SIG-M5 (cell line): ENCODE measurements at regions not wholly inside any gene's neighbourhood (a gene's known extent, or its start where the extent isn't known, plus 50 kb on each side); places are given as distances from the start of the nearest gene placed in this dataset.
A peak's percentile ranks its signal among the peaks of the same experiment; 100 is the strongest.
"Not testable (repeated sequence)": the region's sequence is repeated elsewhere in the genome, so short reads cannot be mapped to it uniquely, and the experiment has no call there.

Source experiments
- DNase-seq: peaks from one replicate; lab custom pipeline; 2025; lab: John Stamatoyannopoulos, UW

DNA sequence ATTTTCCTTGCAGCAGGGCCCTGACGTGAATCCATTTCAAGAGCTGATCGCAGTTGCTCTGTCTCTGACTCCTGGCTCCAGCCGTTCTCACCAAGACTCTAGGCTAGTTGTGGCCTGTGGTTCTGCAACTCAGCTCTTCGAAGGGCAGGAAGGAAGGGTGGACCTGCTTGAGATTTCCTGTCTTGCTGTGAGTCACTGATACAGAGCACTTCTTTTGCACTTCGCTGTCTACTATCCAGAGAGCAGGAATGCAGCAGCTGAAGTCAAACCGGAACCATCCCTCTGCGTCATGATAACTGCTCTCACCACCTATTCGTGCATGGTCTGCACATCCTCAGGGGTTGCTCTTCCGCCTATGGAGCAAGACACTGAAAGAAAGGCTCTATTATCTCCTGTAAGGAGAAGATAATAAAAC is 59.7 kb downstream of the RAP2B start:
- DNase-seq: peak; percentile 93

DNA sequence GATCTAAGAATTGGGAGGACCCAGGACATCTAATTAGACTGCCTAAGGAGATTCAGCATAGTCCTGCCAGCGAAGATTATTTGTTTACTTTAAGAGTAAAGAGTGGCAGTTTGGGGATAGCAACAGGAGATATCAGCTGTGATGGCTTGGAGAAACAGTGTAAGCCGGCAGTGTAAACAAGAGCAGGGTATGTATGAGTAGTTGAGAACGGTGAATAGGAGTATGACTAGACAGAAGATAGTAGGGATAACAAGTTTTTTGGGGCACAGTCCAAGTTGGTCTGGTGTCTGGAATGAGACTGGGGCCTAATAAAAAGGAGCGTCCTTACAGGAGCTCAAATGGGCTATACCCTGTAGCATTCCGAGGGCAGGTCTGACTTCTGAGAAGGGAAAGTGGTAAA is 64.9 kb downstream of the RAP2B start:
- not testable (repeated sequence) for DNase-seq

DNA sequence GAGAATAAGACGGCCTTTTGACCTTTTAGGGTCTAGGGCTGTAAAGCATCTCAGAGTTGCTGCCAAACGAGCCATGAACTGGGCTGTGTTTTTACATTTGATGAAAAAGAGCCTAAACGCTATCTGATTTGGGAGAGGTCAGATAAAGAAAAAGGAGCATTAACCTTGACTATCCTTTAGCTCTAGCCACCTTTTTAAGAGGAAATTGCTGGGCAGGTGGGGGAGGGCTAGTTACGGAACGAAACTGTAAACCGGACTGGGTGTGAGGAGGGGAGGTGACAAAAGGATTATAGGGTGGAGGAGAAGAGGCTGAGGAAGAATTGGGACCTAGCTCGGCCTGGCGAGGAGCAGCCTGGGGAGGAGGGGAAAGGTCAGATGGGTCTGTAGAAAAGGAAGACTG is 68.4 kb downstream of the RAP2B start:
- not testable (repeated sequence) for DNase-seq

- DNase-seq: not testable (repeated sequence)
Measured at GRCh38 chr3:153231245-153231644, 69.2 kb downstream of the RAP2B start.

GRCh38 chr3:153232050-153232752 is 70.2 kb downstream of the RAP2B start:
- DNase-seq: not testable (repeated sequence)

GRCh38 chr3:153232851-153233271 is 70.8 kb downstream of the RAP2B start:
- DNase-seq: no peak

DNA sequence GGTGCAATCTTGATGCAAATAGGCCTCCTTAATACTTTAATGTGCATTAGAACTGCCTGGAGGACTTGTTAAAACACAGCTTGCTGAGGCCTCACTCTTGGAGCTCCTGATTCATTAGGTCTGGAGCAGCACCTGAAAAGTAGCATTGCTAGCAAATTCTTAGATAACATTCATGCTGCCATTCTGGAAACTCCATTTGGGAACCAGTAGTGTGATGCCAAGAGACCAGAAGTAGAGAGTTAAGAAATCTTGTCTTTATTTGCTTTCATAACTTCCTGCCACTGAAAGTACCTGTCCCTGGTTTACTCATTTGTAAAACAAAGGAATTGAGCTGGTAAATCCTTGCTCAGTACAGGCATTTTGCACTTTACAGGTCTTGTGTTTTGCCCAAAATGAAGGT is 72.0 kb downstream of the RAP2B start:
- DNase-seq: no peak

DNA sequence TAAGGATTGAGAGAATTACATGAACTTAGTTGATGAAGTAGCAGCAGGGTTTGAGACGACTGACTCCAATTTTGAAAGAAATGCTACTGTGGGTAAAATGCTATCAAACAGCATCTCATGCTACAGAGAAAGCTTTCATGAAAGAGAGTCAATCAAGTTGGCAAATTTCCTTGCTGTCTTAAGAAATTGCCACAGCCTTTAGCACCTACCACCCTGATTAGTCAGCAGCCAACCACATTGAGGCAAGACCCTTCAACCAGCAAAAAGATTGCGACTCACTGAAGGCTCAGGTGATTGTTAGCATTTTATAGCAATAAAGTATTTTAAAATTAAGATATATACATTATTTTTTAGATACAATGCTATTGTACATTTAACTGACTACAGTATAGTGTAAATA is 80.9 kb downstream of the RAP2B start:
- DNase-seq: peak; percentile 14

DNA sequence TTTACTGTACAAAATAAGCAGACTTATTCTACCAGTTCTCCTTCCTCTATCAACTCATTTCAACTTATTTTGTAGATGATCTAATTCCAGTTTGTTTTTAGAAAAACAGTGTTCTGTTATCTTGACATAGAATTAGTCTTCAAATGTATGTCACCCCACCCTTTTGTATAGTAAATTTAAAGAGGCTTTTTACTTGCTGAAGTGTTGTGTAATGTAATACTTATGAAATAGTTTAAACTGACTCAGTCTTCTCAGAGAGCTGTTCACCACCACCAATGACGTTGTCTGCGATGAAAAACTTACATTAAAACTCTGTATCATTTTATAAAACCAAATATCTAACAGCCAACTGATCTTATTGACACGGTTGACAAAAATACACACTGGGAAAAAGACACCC is 82.9 kb downstream of the RAP2B start:
- no peak for DNase-seq

DNA sequence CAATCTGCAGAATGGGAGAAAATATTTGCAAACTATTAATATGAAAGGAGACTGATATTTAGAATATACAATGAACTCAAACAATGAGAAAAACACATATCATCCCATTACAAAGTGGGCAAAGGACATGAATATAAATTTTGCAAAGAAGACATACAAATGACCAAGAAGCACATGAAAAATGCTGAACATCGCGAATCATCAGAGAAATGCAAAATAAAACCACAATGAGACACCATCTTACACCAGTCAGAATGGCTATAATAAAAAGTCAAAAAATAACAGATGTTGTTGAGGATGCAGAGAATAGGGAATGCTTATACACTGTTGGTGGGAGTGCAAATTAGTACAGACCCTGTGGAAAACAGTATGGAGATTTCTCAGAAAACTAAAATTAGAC is 83.6 kb downstream of the RAP2B start:
- DNase-seq: no peak

DNA sequence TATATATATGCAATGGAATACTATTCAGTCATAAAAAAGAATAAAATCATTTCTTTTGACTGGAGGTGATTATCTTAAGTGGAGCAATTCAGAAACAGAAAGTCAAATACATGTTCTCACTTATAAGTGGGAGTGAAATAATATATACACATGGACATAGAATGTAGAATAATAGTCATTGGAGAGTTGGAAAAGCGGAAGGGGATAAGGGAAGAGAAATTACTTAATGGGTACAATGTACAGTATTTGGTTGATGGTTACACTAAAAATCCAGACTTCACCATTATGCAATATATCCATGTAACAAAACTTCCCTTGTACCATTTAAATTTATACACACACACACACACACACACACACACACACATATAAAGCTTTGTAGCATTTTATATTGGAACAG is 84.3 kb downstream of the RAP2B start:
- DNase-seq: no peak

GRCh38 chr3:153246806-153247205 is 84.8 kb downstream of the RAP2B start:
- no peak for DNase-seq

DNA sequence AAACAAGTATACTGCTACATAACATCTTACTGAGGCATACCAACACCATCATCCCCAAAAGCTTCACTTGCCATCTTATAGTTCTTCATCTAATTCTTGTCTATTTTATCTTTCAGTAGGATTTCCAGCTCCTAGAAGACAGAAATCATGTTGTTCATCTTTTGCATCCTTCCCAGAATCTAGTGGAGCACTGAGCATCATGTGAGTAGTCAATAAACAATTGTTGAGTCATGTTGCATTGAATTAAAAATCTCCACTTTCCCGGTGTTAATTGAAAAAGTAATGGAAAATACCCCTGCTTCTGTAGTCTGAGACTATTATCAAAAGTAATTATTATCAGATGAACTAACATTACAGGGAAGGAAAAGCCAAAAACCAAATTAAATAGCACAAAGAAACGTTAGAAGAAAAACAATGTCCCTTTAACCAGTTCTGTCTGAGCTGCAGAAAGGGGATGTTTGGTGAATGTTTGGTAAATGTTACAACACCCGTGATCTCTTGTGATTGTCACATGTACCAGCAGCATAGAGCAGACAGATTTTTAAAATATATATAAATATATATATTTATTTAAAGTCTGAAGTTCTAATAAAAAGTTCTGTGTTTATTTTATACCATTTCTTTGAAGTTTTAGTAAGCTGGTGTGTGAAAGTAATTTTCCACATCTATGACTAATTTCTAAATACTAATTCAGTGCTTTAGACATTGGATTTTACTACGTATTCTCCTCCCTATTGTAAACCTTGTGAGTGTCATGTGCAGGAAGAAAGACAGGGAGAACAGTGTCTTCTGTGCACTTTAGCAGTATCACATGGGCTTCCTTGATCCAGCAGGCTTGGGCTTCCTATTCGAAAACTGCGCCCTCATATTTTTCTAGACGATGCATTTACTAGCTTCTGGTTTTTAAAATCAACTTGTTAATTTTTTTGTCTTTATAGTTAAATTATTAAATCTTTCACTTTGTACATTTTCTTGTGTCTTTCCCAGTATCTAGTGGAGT is 85.6 kb downstream of the RAP2B start:
- DNase-seq: no peak

DNA sequence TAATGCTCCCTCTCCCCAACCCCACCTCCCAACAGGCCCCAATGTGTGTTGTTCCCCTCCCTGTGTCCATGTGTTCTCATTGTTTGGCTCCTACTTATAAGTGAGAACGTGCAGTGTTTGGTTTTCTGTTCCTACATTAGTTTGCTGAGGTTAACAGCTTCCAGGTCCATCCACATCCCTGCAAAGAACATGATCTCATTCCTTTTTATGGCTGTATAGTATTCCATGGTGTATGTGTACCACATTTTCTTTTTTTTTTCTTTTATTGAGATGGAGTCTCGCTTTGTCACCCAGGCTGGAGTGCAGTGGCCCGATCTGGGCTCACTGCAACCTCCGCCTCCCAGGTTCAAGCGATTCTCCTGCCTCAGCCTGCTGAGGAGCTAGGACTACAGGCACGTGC is 86.8 kb downstream of the RAP2B start:
- not testable (repeated sequence) for DNase-seq

- DNase-seq: no peak
Measured at GRCh38 chr3:153249906-153250305, 87.9 kb downstream of the RAP2B start.

DNA sequence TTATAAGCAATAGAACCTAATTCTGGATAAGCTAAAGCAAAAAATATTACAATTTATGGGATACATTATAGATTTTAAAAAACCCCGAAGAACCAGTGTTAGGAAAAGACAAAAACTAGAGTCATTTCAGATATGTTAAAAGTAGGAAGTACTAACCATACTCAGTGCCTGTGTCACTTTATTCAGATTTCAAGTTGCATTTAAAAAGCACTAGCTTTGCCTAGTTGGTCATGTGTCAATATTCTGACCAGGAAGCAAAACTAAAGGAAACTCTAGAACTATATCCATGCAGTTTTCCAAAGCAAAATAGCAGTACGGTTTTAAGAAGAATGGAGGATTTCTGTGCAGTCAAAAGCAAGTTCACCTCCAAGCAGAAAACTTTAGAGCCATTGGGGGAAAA is 88.4 kb downstream of the RAP2B start:
- DNase-seq: no peak

GRCh38 chr3:153252963-153253362 is 90.9 kb downstream of the RAP2B start:
- no peak for DNase-seq

DNA sequence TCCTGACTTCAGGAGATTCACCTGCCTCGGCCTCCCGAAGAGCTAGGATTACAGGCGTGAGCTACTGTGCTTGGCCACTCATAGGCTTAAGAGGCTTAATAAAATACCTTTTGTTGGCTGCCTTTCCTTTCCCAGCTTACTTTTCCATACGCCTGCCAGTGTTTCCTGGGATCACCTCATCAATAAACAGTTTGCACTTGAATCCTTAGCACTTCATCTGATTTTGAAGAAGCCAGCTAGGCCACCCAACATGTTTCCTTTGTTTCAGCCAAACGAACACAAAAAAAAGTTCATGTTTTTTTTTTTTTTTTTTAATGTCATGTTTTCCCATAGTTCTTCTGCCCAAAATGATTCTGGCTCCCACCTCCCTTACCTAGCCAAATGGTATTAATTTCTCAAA is 92.3 kb downstream of the RAP2B start:
- DNase-seq: no peak

GRCh38 chr3:153257673-153258351 is 95.8 kb downstream of the RAP2B start:
- DNase-seq: no peak

DNA sequence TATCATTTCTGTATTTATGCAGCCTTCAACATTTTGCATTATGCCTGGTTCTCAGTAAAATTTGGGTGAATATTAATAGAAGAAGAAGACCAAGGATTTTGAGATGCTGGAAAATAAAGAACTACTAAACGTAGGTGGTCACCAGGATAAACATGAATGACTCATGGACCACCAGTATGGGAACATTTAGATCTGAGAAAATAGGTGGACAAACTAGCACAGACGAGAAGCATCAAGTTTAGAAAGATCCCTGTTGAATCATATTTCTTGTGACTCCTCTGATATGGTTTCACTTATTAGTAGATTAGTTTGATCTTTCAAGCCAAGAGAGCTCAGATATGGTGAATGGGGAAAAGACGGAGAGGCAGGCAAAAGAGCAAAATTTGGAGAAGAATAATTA is 97.9 kb downstream of the RAP2B start:
- DNase-seq: no peak

- DNase-seq: no peak
Measured at GRCh38 chr3:153260681-153261080, 98.7 kb downstream of the RAP2B start.

- DNase-seq: no peak
Measured at GRCh38 chr3:153266619-153267018, 104.6 kb downstream of the RAP2B start.
